Progenitor cell of endocrine pancreas (in vitro differentiated cells): ENCODE measurements at regions not wholly inside any gene's neighbourhood (a gene's known extent, or its start where the extent isn't known, plus 50 kb on each side); places are given as distances from the start of the nearest gene placed in this dataset.

Source experiments
- DNase-seq: peaks from one replicate; pipeline ENCODE4 v3.0.0; 2021; ENCODE audit warnings: low spot score; ENCODE audit not compliant: unreplicated experiment
- H3K27ac Mint-ChIP-seq: 2 replicates; pipeline ENCODE4 v1.8.0; 2021; ENCODE audit warnings: mild to moderate bottlenecking, moderate library complexity, mixed read lengths
- H3K27me3 Mint-ChIP-seq: 2 replicates; pipeline ENCODE4 v1.8.0; 2021; ENCODE audit warnings: mixed read lengths
- H3K36me3 Mint-ChIP-seq: 2 replicates; pipeline ENCODE4 v1.8.0; 2022; ENCODE audit warnings: mixed read lengths; ENCODE audit not compliant: insufficient read depth
- H3K4me1 Mint-ChIP-seq: 2 replicates; pipeline ENCODE4 v1.8.0; 2021; ENCODE audit warnings: low read depth, mixed read lengths
- H3K4me3 Mint-ChIP-seq: 2 replicates; pipeline ENCODE4 v1.8.0; 2021; ENCODE audit warnings: low read depth, mild to moderate bottlenecking, moderate library complexity, mixed read lengths
- H3K9me3 Mint-ChIP-seq: 2 replicates; pipeline ENCODE4 v1.8.0; 2021; ENCODE audit warnings: low read depth, mixed read lengths
- CTCF ChIP-seq: fragments of 200-600 bp; sonication (generic); IDR thresholded peaks from one replicate; pipeline ENCODE4 v1.5.0; 2021; ENCODE audit warnings: antibody characterized with exemption, mild to moderate bottlenecking; ENCODE audit not compliant: unreplicated experiment

DNA sequence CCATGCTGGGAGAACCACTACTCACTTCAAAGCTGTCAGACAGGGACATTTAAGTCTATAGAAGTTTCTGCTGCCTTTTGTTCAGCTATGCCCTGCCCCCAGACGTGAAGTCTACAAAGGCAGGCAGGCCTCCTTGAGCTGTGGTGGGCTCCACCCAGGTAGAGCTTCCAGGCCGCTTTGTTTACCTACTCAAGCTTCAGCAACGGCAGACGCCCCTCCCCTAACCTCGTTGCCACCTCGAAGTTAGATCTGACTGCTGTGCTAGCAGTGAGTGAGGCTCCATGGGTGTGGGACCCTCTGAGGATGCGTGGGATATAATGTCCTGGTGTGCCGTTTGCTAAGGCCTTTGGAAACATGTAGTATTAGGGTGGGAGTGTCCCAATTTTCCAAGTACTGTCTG, 276.7 kb downstream of the ZIC4 start:
- H3K4me3 Mint-ChIP-seq: no peak overlapping the region

GRCh38 chr3:147122350-147122749, 284.0 kb downstream of the ZIC4 start:
- Mint-ChIP-seq H3K36me3 (no peaks in the 10 kb centered on the region), H3K9me3 (no peaks in the 10 kb centered on the region), H3K4me3 (no peak overlapping the region), H3K27me3 (no peaks in the 10 kb centered on the region), H3K4me1 (no peaks in the 10 kb centered on the region), H3K27ac (no peak overlapping the region)
- DNase-seq: no peak
- no peak for TF ChIP-seq CTCF

More for the DNA sequence above, 276.7 kb downstream of the ZIC4 start:
- TF ChIP-seq CTCF: no peak
- peaks cover 15% of the 10 kb centered on the region for H3K9me3 Mint-ChIP-seq
- H3K36me3 Mint-ChIP-seq: no peaks in the 10 kb centered on the region
- H3K27me3 Mint-ChIP-seq: no peaks in the 10 kb centered on the region
- H3K27ac Mint-ChIP-seq: no peak overlapping the region
- H3K4me1 Mint-ChIP-seq: no peaks in the 10 kb centered on the region
- DNase-seq: no peak

DNA sequence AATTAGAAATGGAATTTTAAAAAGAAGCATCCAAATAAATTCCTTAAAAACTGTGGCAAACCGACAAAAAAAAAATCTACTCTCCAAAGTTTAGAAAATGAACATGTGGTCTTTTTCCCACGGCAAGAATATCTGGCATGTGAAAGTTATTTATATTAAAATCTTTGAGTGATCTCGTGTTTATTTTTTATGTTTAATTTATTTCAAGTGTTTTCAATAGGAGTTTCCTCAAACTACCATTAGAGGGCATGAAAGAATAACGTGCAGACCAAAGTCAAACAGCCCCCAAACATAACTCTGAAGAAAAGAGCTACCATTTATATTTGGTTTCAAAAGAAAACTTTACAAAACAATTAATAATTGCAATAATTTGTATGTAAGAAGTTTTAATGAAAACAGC, 286.4 kb downstream of the ZIC4 start:
- DNase-seq: no peak

DNA sequence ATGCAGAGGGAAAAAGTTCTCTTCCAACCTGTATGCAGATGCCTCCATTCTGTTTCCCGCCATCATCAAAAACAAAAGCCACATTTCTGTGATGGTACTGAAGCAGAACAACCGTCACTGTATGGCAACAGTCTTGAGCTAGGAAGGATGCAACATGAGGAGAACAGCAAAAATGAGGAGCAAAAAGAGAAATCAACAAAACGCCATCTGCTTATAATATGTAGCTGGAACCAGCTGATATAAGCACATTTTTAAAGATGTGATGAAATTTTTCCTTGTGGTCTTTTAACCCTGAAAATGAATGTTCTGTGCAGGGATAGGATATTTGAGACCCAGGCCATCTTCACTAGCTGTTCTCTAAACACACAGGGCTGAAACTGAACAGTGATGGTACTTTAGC, 287.0 kb downstream of the ZIC4 start:
- H3K27ac Mint-ChIP-seq: no peak overlapping the region
- H3K9me3 Mint-ChIP-seq: no peaks in the 10 kb centered on the region
- DNase-seq: no peak
- H3K36me3 Mint-ChIP-seq: no peaks in the 10 kb centered on the region
- no peak overlapping the region for H3K4me3 Mint-ChIP-seq
- no peaks in the 10 kb centered on the region for H3K27me3 Mint-ChIP-seq
- no peak for TF ChIP-seq CTCF
- H3K4me1 Mint-ChIP-seq: no peaks in the 10 kb centered on the region

More for the DNA sequence above, 286.4 kb downstream of the ZIC4 start:
- Mint-ChIP-seq H3K4me1 (no peaks in the 10 kb centered on the region), H3K4me3 (no peak overlapping the region), H3K36me3 (no peaks in the 10 kb centered on the region), H3K27me3 (no peaks in the 10 kb centered on the region), H3K9me3 (no peaks in the 10 kb centered on the region), H3K27ac (no peak overlapping the region)
- peak; percentile 47 for TF ChIP-seq CTCF

- Mint-ChIP-seq H3K4me1 (no peaks in the 10 kb centered on the region), H3K27ac (no peak overlapping the region), H3K27me3 (no peaks in the 10 kb centered on the region), H3K36me3 (no peaks in the 10 kb centered on the region), H3K9me3 (no peaks in the 10 kb centered on the region), H3K4me3 (no peak overlapping the region)
- TF ChIP-seq CTCF: no peak
- no peak for DNase-seq
Observed at GRCh38 chr3:147118611-147119010, 287.7 kb downstream of the ZIC4 start.
